Transverse colon (tissue), 4 donors: ENCODE measurements at regions not wholly inside any gene's neighbourhood (a gene's known extent, or its start where the extent isn't known, plus 50 kb on each side); places are given as distances from the start of the nearest gene placed in this dataset.
"Not testable (repeated sequence)": the region's sequence is repeated elsewhere in the genome, so short reads cannot be mapped to it uniquely, and the experiment has no call there.

Experiments used
- CTCF ChIP-seq, 5 experiments: fragments of 200-600 bp in 3 of 5; fragments of 450-650 bp in 2 of 5; sonication (generic) in 3 of 5; IDR thresholded peaks; 1 replicate in 2 of 5; 2 replicates in 3 of 5; pipeline ENCODE4 v1.5.1; 2016 to 2017; ENCODE audit warnings: antibody characterized with exemption in 5 of 5, inconsistent platforms in 3 of 5, mild to moderate bottlenecking in 2 of 5, moderate library complexity in 1 of 5
- POLR2A ChIP-seq: fragments of 450-650 bp; IDR thresholded peaks from one replicate; pipeline ENCODE4 v1.6.1; 2016; ENCODE audit warnings: antibody characterized with exemption, mild to moderate bottlenecking, moderate library complexity
- POLR2AphosphoS5 ChIP-seq, 3 donors: sonication (generic); formaldehyde crosslinking; IDR thresholded peaks; one replicate each; pipeline ENCODE4 v1.6.1; 2016; ENCODE audit warnings: antibody characterized with exemption in 3 of 3

- TF ChIP-seq POLR2AphosphoS5 (IDR thresholded peaks at IDR 0.05); CTCF (IDR thresholded peaks at IDR 0.05); POLR2A: not testable (repeated sequence)
Observed at GRCh38 chr5:91304015-91304414, 79.1 kb downstream of the ARRDC3 start.
